HCT116 (cell line): ENCODE measurements at regions not wholly inside any gene's neighbourhood (a gene's known extent, or its start where the extent isn't known, plus 50 kb on each side); places are given as distances from the start of the nearest gene placed in this dataset.

Source experiments
- ATAC-seq: fragments of 200-7000 bp; cut with Tn5 transposase; 2 replicates; pipeline ENCODE4 v1.9.1; 2020; ENCODE audit warnings: mild to moderate bottlenecking, moderate library complexity
- BruUV-seq: library from RNA; stranded (reverse); fragments of 400-500 nt; replicated peaks from 2 replicates; lab custom pipeline; 2021; lab: Mats Ljungman, UMichigan
- CTCF ChIA-PET: fragments of 300-600 bp; sonication (Branson Sonifier 250); formaldehyde crosslinking; loops from one replicate; lab custom pipeline; 2021; ENCODE audit warnings: antibody characterized with exemption; lab: Charles Lee
- POLR2A ChIA-PET: fragments of 300-600, 350-600 bp; sonication (Branson Sonifier 250); formaldehyde crosslinking; loops from one replicate; lab custom pipeline; 2021; ENCODE audit warnings: antibody characterized with exemption; lab: Charles Lee
- RAD21 ChIA-PET, 2 experiments: fragments of 300-600 bp; sonication (Branson Sonifier 250); formaldehyde crosslinking; loops; one replicate each; lab custom pipeline; 2023; ENCODE audit warnings: low total read pairs in 2 of 2; ENCODE audit not compliant: uncharacterized antibody in 2 of 2, unreplicated experiment in 2 of 2, low non-redundant PET in 1 of 2; lab: Charles Lee
- DNase-seq: peaks from one replicate; pipeline ENCODE4 v3.0.0-alpha.2; 2010; ENCODE audit warnings: low read depth, low spot score
- H2AFZ ChIP-seq: fragments of 200-600 bp; shearing (Covaris generic), sonication (generic); 2 replicates; pipeline ENCODE4 v1.6.1; 2017; ENCODE audit warnings: low read depth, mixed run types, mixed read lengths, antibody characterized with exemption, low read length; ENCODE audit not compliant: poor library complexity, severe bottlenecking
- H3K27ac ChIP-seq: 2 replicates; pipeline ENCODE4 v1.5.1; 2012; ENCODE audit warnings: low read depth, low read length
- H3K27me3 ChIP-seq: fragments of 200-600 bp; sonication (generic); 2 replicates; pipeline ENCODE4 v1.6.1; 2016; ENCODE audit warnings: mixed run types, low read length, mixed read lengths; ENCODE audit not compliant: insufficient read depth
- H3K36me3 ChIP-seq, 2 experiments: fragments of 200-500 bp in 1 of 2; fragments of 200-600 bp in 1 of 2; sonication (Bioruptor generic) in 1 of 2; sonication (generic) in 1 of 2; 2 replicates each; pipeline versions ENCODE4 v1.5.1 to v1.6.1; 2014 to 2016; ENCODE audit warnings: low read length in 2 of 2, inconsistent platforms in 1 of 2, mixed read lengths in 1 of 2, mixed run types in 1 of 2; ENCODE audit not compliant: insufficient read depth in 2 of 2, control insufficient read depth in 1 of 2
- H3K4me1 ChIP-seq, 2 experiments: fragments of 200-600 bp in 1 of 2; sonication (generic) in 1 of 2; 2 replicates each; pipeline versions ENCODE4 v1.5.1 to v1.6.1; 2012 to 2017; ENCODE audit warnings: low read length in 2 of 2, inconsistent platforms in 1 of 2, mild to moderate bottlenecking in 1 of 2, mixed read lengths in 1 of 2, mixed run types in 1 of 2, moderate library complexity in 1 of 2; ENCODE audit not compliant: insufficient read depth in 2 of 2, control insufficient read depth in 1 of 2
- H3K4me2 ChIP-seq: fragments of 200-600 bp; sonication (generic); 2 replicates; pipeline ENCODE4 v1.6.1; 2017; ENCODE audit warnings: mixed run types, low read length, mixed read lengths
- H3K4me3 ChIP-seq, 2 experiments: fragments of 200-600 bp in 1 of 2; sonication (generic) in 1 of 2; replicated peaks in 1 of 2; 2 replicates each; pipeline ENCODE4 v1.5.1; 2011 to 2016; ENCODE audit warnings: low read length in 2 of 2, control low read depth in 1 of 2, low read depth in 1 of 2, mild to moderate bottlenecking in 1 of 2, mixed read lengths in 1 of 2, mixed run types in 1 of 2
- H3K79me2 ChIP-seq: fragments of 200-600 bp; sonication (generic); 2 replicates; pipeline ENCODE4 v1.6.1; 2017; ENCODE audit warnings: mild to moderate bottlenecking, mixed run types, low read length, moderate library complexity, mixed read lengths; ENCODE audit not compliant: insufficient read depth
- H3K9ac ChIP-seq: fragments of 200-600 bp; sonication (generic); 2 replicates; pipeline ENCODE4 v1.6.1; 2016; ENCODE audit warnings: low read length, mixed read lengths
- H3K9me2 ChIP-seq: fragments of 200-600 bp; sonication (generic), shearing (Covaris generic); 2 replicates; pipeline ENCODE4 v1.6.1; 2017; ENCODE audit warnings: mixed run types, mild to moderate bottlenecking, moderate library complexity; ENCODE audit not compliant: insufficient read depth
- H3K9me3 ChIP-seq, 2 experiments: fragments of 200-500 bp in 1 of 2; fragments of 200-600 bp in 1 of 2; sonication (Bioruptor generic) in 1 of 2; sonication (generic) in 1 of 2; 2 replicates each; pipeline ENCODE4 v1.6.1; 2014 to 2017; ENCODE audit warnings: low read length in 2 of 2, mixed read lengths in 2 of 2, inconsistent platforms in 1 of 2, low read depth in 1 of 2, mild to moderate bottlenecking in 1 of 2, mixed run types in 1 of 2, moderate library complexity in 1 of 2; ENCODE audit not compliant: control insufficient read depth in 1 of 2, insufficient read depth in 1 of 2
- H4K20me1 ChIP-seq: fragments of 200-600 bp; sonication (generic), shearing (Covaris generic); 2 replicates; pipeline ENCODE4 v1.6.1; 2017; ENCODE audit warnings: mixed run types, mild to moderate bottlenecking, moderate library complexity; ENCODE audit not compliant: insufficient read depth
- ATF3 ChIP-seq: IDR thresholded peaks from 2 replicates; pipeline ENCODE4 v1.6.1; 2012
- CBX3 ChIP-seq: IDR thresholded peaks from 2 replicates; pipeline ENCODE4 v1.6.1; 2012; ENCODE audit warnings: low read depth
- CEBPB ChIP-seq: IDR thresholded peaks from 2 replicates; pipeline ENCODE4 v1.6.1; 2012; ENCODE audit warnings: low read depth
- CTCF ChIP-seq, 3 experiments: fragments of 200-600 bp in 1 of 3; sonication (generic) in 1 of 3; IDR thresholded peaks in 2 of 3; conservative IDR thresholded peaks in 1 of 3; 2 replicates each; pipeline ENCODE4 v1.5.1; 2012 to 2017; ENCODE audit warnings: low read depth in 2 of 3, low read length in 2 of 3, antibody characterized with exemption in 1 of 3, borderline replicate concordance in 1 of 3, control low read depth in 1 of 3, mild to moderate bottlenecking in 1 of 3, mixed read lengths in 1 of 3, mixed run types in 1 of 3, moderate library complexity in 1 of 3; ENCODE audit not compliant: insufficient read depth in 1 of 3
- EGR1 ChIP-seq: IDR thresholded peaks from 2 replicates; pipeline ENCODE4 v1.6.1; 2012; ENCODE audit warnings: low read depth
- ELF1 ChIP-seq: IDR thresholded peaks from 2 replicates; pipeline ENCODE4 v1.6.1; 2012; ENCODE audit warnings: low read depth, borderline replicate concordance
- EZH2phosphoT487 ChIP-seq: fragments of 200-600 bp; IDR thresholded peaks from 2 replicates; pipeline ENCODE4 v1.6.1; 2018; ENCODE audit warnings: antibody characterized with exemption, borderline replicate concordance
- FOSL1 ChIP-seq: IDR thresholded peaks from 2 replicates; pipeline ENCODE4 v1.6.1; 2012; ENCODE audit warnings: low read depth
- MAX ChIP-seq: IDR thresholded peaks from 2 replicates; pipeline ENCODE4 v1.6.1; 2012
- POLR2A ChIP-seq: IDR thresholded peaks from 2 replicates; pipeline ENCODE4 v1.7.0; 2011; ENCODE audit warnings: borderline replicate concordance; ENCODE audit not compliant: insufficient read depth, insufficient read length; ENCODE audit errors: extremely low read depth
- RAD21 ChIP-seq: IDR thresholded peaks from 2 replicates; pipeline ENCODE4 v1.6.1; 2012; ENCODE audit warnings: low read depth, mild to moderate bottlenecking
- REST ChIP-seq: IDR thresholded peaks from 2 replicates; pipeline ENCODE4 v1.6.1; 2012; ENCODE audit warnings: low read depth
- SIN3A ChIP-seq: IDR thresholded peaks from 2 replicates; pipeline ENCODE4 v1.6.1; 2012; ENCODE audit warnings: low read depth
- SP1 ChIP-seq: IDR thresholded peaks from 2 replicates; pipeline ENCODE4 v1.6.1; 2012; ENCODE audit warnings: low read depth
- YY1 ChIP-seq: IDR thresholded peaks from 2 replicates; pipeline ENCODE4 v1.6.1; 2011; ENCODE audit warnings: low read length, low read depth, moderate library complexity, mild to moderate bottlenecking; ENCODE audit not compliant: insufficient replicate concordance; ENCODE audit errors: extremely low read depth
- ZFX ChIP-seq: fragments of 450-650 bp; IDR thresholded peaks from 2 replicates; pipeline ENCODE4 v1.6.1; 2017
- intact Hi-C: fragments of 100-400 bp; cut with micrococcal nuclease; formaldehyde crosslinking; loops from 2 replicates; pipeline ENCODE4 v1.10.0; 2022

- DNase-seq, result no peak
- no peak overlapping the region for H3K4me3 ChIP-seq
- no peak overlapping the region for H3K9ac ChIP-seq
- BruUV-seq, result no TSS peak
- H3K27ac ChIP-seq, result no peak overlapping the region
- TF ChIP-seq ATF3, result no peak
- TF ChIP-seq YY1, result no peak
- no peak for TF ChIP-seq CBX3
- no peak for TF ChIP-seq REST
- no peak for TF ChIP-seq POLR2A
- no peak for TF ChIP-seq ZFX
- TF ChIP-seq FOSL1, result no peak
- TF ChIP-seq EGR1, result no peak
- no peak for TF ChIP-seq SP1
- no peak for TF ChIP-seq RAD21
- TF ChIP-seq EZH2phosphoT487, result no peak
- TF ChIP-seq MAX, result no peak
- no peak for TF ChIP-seq CTCF (IDR thresholded peaks at IDR 0.05 in 2 of 3, conservative IDR thresholded peaks at IDR 0.05 in 1 of 3; ENCODE audit: borderline replicate concordance in 1 of 3, insufficient read depth in 1 of 3, low read depth in 2 of 3, low read length in 2 of 3)
- TF ChIP-seq SIN3A, result no peak
- TF ChIP-seq CEBPB, result no peak
- no peak for TF ChIP-seq ELF1
- ChIA-PET RAD21 (no interaction called here), POLR2A (no interaction called here), CTCF (no interaction called here)
- intact Hi-C loops, result no loop called here
- H2AFZ ChIP-seq, result no peak overlapping the region
- no peak for ATAC-seq
- H3K36me3 ChIP-seq, result no peaks in the 10 kb centered on the region
- no peaks in the 10 kb centered on the region for H4K20me1 ChIP-seq
- no peaks in the 10 kb centered on the region for H3K79me2 ChIP-seq
- H3K9me2 ChIP-seq, result peaks cover 6% of the 10 kb centered on the region; the same call in 1 of the 2 replicates
- 0 out of 4 replicates have a peak, but pooled peaks cover 0 to 4% of the 10 kb centered on the region in 2 experiments for H3K4me1 ChIP-seq
- H3K27me3 ChIP-seq, result no peaks in the 10 kb centered on the region
- H3K4me2 ChIP-seq, result no peak overlapping the region
- H3K9me3 ChIP-seq, result no peaks in the 10 kb centered on the region
Observed at GRCh38 chr15:96197721-96198120, 132.8 kb upstream of the NR2F2 start.
